IMR-90 (cell line): ENCODE measurements at regions not wholly inside any gene's neighbourhood (a gene's known extent, or its start where the extent isn't known, plus 50 kb on each side); places are given as distances from the start of the nearest gene placed in this dataset.
A peak's percentile ranks its signal among the peaks of the same experiment; 100 is the strongest.

Experiments used
- ATAC-seq: fragments of 200-7000 bp; cut with Tn5 transposase; 2 replicates; pipeline ENCODE4 v1.9.1; 2020; ENCODE audit warnings: low read depth, mild to moderate bottlenecking, moderate library complexity
- BruUV-seq: library from RNA; stranded (reverse); fragments of 400-500 nt; replicated peaks from 2 replicates; lab custom pipeline; 2021; lab: Mats Ljungman, UMichigan
- CTCF ChIA-PET: fragments of 300-600 bp; formaldehyde crosslinking; extraction: SDS; loops from one replicate; lab custom pipeline; 2021; ENCODE audit warnings: antibody characterized with exemption; lab: Yijun Ruan, JAX
- POLR2A ChIA-PET: fragments of 300-600 bp; sonication (Branson Sonifier 250); formaldehyde crosslinking; loops from one replicate; lab custom pipeline; 2022; ENCODE audit warnings: antibody characterized with exemption; ENCODE audit not compliant: unreplicated experiment; lab: Charles Lee
- DNase-seq: peaks from one replicate; pipeline ENCODE4 v3.0.0; 2013
- H2AFZ ChIP-seq: replicated peaks from 2 replicates; pipeline ENCODE3; 2013; ENCODE audit warnings: low read length, mild to moderate bottlenecking; ENCODE audit not compliant: poor library complexity
- H2AK5ac ChIP-seq: 2 replicates; pipeline ENCODE4 v1.6.1; 2013; ENCODE audit warnings: low read depth, low read length, inconsistent platforms
- H2AK9ac ChIP-seq: replicated peaks from 2 replicates; pipeline ENCODE3; 2013; ENCODE audit warnings: mild to moderate bottlenecking, low read depth, low read length, moderate library complexity; ENCODE audit not compliant: poor library complexity
- H2BK120ac ChIP-seq: 2 replicates; pipeline ENCODE4 v1.6.1; 2013; ENCODE audit warnings: low read depth, low read length, inconsistent platforms
- H2BK15ac ChIP-seq: 3 replicates; pipeline ENCODE4 v1.6.1; 2013; ENCODE audit warnings: low read depth, low read length, inconsistent platforms
- H2BK20ac ChIP-seq: 2 replicates; pipeline ENCODE4 v1.6.1; 2013; ENCODE audit warnings: low read depth, mild to moderate bottlenecking, inconsistent platforms, low read length, moderate library complexity
- H2BK5ac ChIP-seq: 2 replicates; pipeline ENCODE4 v1.6.1; 2013; ENCODE audit warnings: mild to moderate bottlenecking, low read depth, low read length, inconsistent platforms; ENCODE audit not compliant: poor library complexity, severe bottlenecking
- H3K14ac ChIP-seq: replicated peaks from 2 replicates; pipeline ENCODE4 v1.6.1; 2013; ENCODE audit warnings: low read depth, low read length, inconsistent platforms
- H3K18ac ChIP-seq: 2 replicates; pipeline ENCODE4 v1.6.1; 2013; ENCODE audit warnings: low read depth, low read length, control low read depth
- H3K23ac ChIP-seq: 2 replicates; pipeline ENCODE4 v1.6.1; 2013; ENCODE audit warnings: low read depth, low read length, inconsistent platforms
- H3K27ac ChIP-seq: 2 replicates; pipeline ENCODE4 v1.5.1; 2013; ENCODE audit warnings: mild to moderate bottlenecking, control low read depth, low read length; ENCODE audit not compliant: insufficient read depth
- H3K27me3 ChIP-seq: 2 replicates; pipeline ENCODE4 v1.6.1; 2013; ENCODE audit warnings: low read length; ENCODE audit not compliant: control insufficient read depth, insufficient read depth
- H3K36me3 ChIP-seq: 2 replicates; pipeline ENCODE4 v1.6.1; 2013; ENCODE audit warnings: low read length, mixed read lengths; ENCODE audit not compliant: control insufficient read depth, insufficient read depth
- H3K4ac ChIP-seq: 2 replicates; pipeline ENCODE4 v1.6.1; 2013; ENCODE audit warnings: low read depth, low read length, inconsistent platforms
- H3K4me1 ChIP-seq: 2 replicates; pipeline ENCODE4 v1.6.1; 2013; ENCODE audit warnings: low read length, mixed read lengths; ENCODE audit not compliant: control insufficient read depth, insufficient read depth
- H3K4me2 ChIP-seq: 2 replicates; pipeline ENCODE4 v1.6.1; 2013; ENCODE audit warnings: low read depth, mild to moderate bottlenecking, control low read depth, low read length, moderate library complexity
- H3K4me3 ChIP-seq: 2 replicates; pipeline ENCODE4 v1.5.1; 2013; ENCODE audit warnings: low read depth, mild to moderate bottlenecking, control low read depth, low read length, moderate library complexity; ENCODE audit not compliant: insufficient read depth
- H3K56ac ChIP-seq: 2 replicates; pipeline ENCODE4 v1.6.1; 2013; ENCODE audit warnings: low read length, inconsistent platforms; ENCODE audit not compliant: insufficient read depth; ENCODE audit errors: extremely low read depth
- H3K79me1 ChIP-seq, 2 experiments: 2 replicates each; pipeline ENCODE4 v1.6.1; 2013; ENCODE audit warnings: low read length in 2 of 2, inconsistent platforms in 1 of 2, low read depth in 1 of 2
- H3K9ac ChIP-seq: 2 replicates; pipeline ENCODE4 v1.6.1; 2013; ENCODE audit warnings: low read depth, low read length, control low read depth
- H3K9me1 ChIP-seq: 2 replicates; pipeline ENCODE4 v1.6.1; 2013; ENCODE audit warnings: low read length, inconsistent platforms; ENCODE audit not compliant: insufficient read depth
- H3K9me3 ChIP-seq: 2 replicates; pipeline ENCODE4 v1.6.1; 2013; ENCODE audit warnings: low read length; ENCODE audit not compliant: control insufficient read depth, insufficient read depth
- H4K20me1 ChIP-seq: 2 replicates; pipeline ENCODE4 v1.6.1; 2013; ENCODE audit warnings: low read length, inconsistent platforms; ENCODE audit not compliant: insufficient read depth
- H4K5ac ChIP-seq: 2 replicates; pipeline ENCODE4 v1.6.1; 2013; ENCODE audit warnings: mild to moderate bottlenecking, low read depth, low read length, control low read depth
- H4K8ac ChIP-seq, 2 experiments: 2 replicates each; pipeline ENCODE4 v1.6.1; 2013; ENCODE audit warnings: low read depth in 2 of 2, low read length in 2 of 2, control low read depth in 1 of 2, inconsistent platforms in 1 of 2
- H4K91ac ChIP-seq: 2 replicates; pipeline ENCODE4 v1.6.1; 2013; ENCODE audit warnings: low read depth, low read length, inconsistent platforms; ENCODE audit not compliant: insufficient read depth
- BHLHE40 ChIP-seq: fragments of 150-350 bp; IDR thresholded peaks from 2 replicates; pipeline ENCODE4 v1.6.1; 2016; ENCODE audit warnings: mild to moderate bottlenecking, low read depth, low read length
- CEBPB ChIP-seq: IDR thresholded peaks from 2 replicates; pipeline ENCODE4 v1.6.1; 2012; ENCODE audit warnings: low read depth, low read length, improper control_type of control experiment
- FOS ChIP-seq: fragments of 150-350 bp; IDR thresholded peaks from 2 replicates; pipeline ENCODE4 v1.6.1; 2016; ENCODE audit warnings: low read depth, low read length
- MAFK ChIP-seq: IDR thresholded peaks from 2 replicates; pipeline ENCODE4 v1.6.1; 2012; ENCODE audit warnings: low read depth, low read length, improper control_type of control experiment
- NFE2L2 ChIP-seq: fragments of 150-350 bp; IDR thresholded peaks from 2 replicates; pipeline ENCODE4 v1.6.1; 2016; ENCODE audit warnings: low read depth, mild to moderate bottlenecking, low read length
- RAD21 ChIP-seq: IDR thresholded peaks from 2 replicates; pipeline ENCODE4 v1.6.1; 2012; ENCODE audit warnings: low read length, improper control_type of control experiment
- RFX5 ChIP-seq: IDR thresholded peaks from 2 replicates; pipeline ENCODE4 v1.8.0; 2012; ENCODE audit warnings: low read depth, mild to moderate bottlenecking, low read length, moderate library complexity
- SMC3 ChIP-seq: fragments of 150-350 bp; IDR thresholded peaks from 2 replicates; pipeline ENCODE4 v1.6.1; 2016; ENCODE audit warnings: low read depth, mild to moderate bottlenecking, antibody characterized with exemption, low read length, moderate library complexity
- WGBS, 2 experiments: methylation state at CpG; one replicate each; pipeline versions ENCODE4 v1.1.5 to v1.1.7; 2013; ENCODE audit warnings: missing lambda C conversion rate in 2 of 2; ENCODE audit not compliant: insufficient read length in 1 of 2; ENCODE audit errors: extremely low coverage in 2 of 2; 5-methylcytosine and 5-hydroxymethylcytosine counted together
- dilution Hi-C: fragments of 300-500 bp; cut with HindIII; formaldehyde crosslinking; loops from one replicate; pipeline ENCODE4 v1.14.3; 2018; ENCODE audit warnings: low sequenced_read_pairs; ENCODE audit not compliant: unreplicated experiment
- in situ Hi-C: fragments of 300-500 bp; cut with MboI; formaldehyde crosslinking; loops from 3 replicates; pipeline ENCODE4 v1.14.3; 2019; ENCODE audit warnings: low sequenced_read_pairs, inconsistent platforms, mixed read lengths
- intact Hi-C: fragments of 100-400 bp; cut with micrococcal nuclease; formaldehyde crosslinking; loops from 2 replicates; pipeline ENCODE4 v1.10.0; 2022
- TF ChIP-seq, protein P1 (sequence below): conservative IDR thresholded peaks from 2 replicates; pipeline ENCODE4 v1.5.1; 2012; ENCODE audit warnings: mild to moderate bottlenecking, low read depth, low read length, improper control_type of control experiment
- TF ChIP-seq, protein P2 (sequence below): fragments of 150-350 bp; IDR thresholded peaks from 2 replicates; pipeline ENCODE4 v1.6.1; 2016; ENCODE audit warnings: low read depth, mild to moderate bottlenecking, low read length, moderate library complexity, borderline replicate concordance
- TF ChIP-seq, protein P3 (sequence below): fragments of 150-350 bp; IDR thresholded peaks from 2 replicates; pipeline ENCODE4 v1.6.1; 2017; ENCODE audit warnings: mild to moderate bottlenecking, antibody characterized with exemption, low read length, low read depth

DNA sequence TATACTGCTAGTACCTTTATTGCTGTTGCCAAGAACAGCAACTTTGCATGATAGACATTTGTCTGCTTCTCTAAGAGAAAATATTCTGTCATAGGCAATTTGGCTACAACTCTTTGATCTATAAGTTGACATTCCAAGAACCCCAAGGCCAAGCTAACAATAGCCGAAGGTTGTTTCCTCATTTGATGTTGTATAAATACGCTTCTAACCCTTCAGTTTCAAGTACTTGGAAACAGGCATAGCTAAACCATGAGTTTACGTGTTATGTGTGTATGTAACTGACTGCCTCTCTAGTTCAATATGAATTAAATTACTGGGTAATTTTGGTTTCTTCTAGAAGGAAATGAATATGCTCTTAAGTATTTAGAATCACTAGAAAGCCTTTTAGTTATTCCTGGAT is 1034.0 kb downstream of the TLE4 start:
- Histone ChIP-seq H2AFZ (no peak overlapping the region), H3K18ac (no peak overlapping the region), H3K56ac (no peak overlapping the region), H3K4ac (no peak overlapping the region), H2BK5ac (no peak overlapping the region), H3K14ac (no peak overlapping the region), H3K4me1 (no peaks in the 10 kb centered on the region), H4K20me1 (no peaks in the 10 kb centered on the region), H3K27ac (no peak overlapping the region), H4K5ac (no peak overlapping the region), H3K4me3 (no peak overlapping the region), H3K79me1 (no peaks in the 10 kb centered on the region), H3K9ac (no peak overlapping the region), H3K27me3 (no peaks in the 10 kb centered on the region), H4K8ac (no peak overlapping the region), H2BK15ac (no peak overlapping the region), H3K9me3 (no peaks in the 10 kb centered on the region), H2AK9ac (no peak overlapping the region), H3K23ac (no peak overlapping the region), H2BK120ac (no peak overlapping the region), H3K36me3 (no peaks in the 10 kb centered on the region), H2AK5ac (no peak overlapping the region), H3K9me1 (no peaks in the 10 kb centered on the region), H2BK20ac (no peak overlapping the region), H3K4me2 (no peak overlapping the region), H4K91ac (no peak overlapping the region)
- ATAC-seq = no peak
- intact Hi-C loops (loop anchor here (2.0 to 10.0 kb wide), 2 partner anchors 1081 to 1239 kb away; no protein-coding TSS in a partner anchor), dilution Hi-C loops (no loop called here), in situ Hi-C loops (no loop called here)
- no TSS peak for BruUV-seq
- WGBS, 2 experiments = no CpG with 5 or more reads among the region's 3 CpGs
- CTCF ChIA-PET = interaction anchor here (0.5 kb wide), 1 partner anchor 1288 kb away, joined by 5 read pairs; no protein-coding TSS in a partner anchor
- TF ChIP-seq RFX5 (no peak), MAFK (no peak), BHLHE40 (no peak), FOS (no peak), RAD21 (no peak), NFE2L2 (no peak), SMC3 (no peak), CEBPB (no peak)
- TF ChIP-seq, protein P1, sequence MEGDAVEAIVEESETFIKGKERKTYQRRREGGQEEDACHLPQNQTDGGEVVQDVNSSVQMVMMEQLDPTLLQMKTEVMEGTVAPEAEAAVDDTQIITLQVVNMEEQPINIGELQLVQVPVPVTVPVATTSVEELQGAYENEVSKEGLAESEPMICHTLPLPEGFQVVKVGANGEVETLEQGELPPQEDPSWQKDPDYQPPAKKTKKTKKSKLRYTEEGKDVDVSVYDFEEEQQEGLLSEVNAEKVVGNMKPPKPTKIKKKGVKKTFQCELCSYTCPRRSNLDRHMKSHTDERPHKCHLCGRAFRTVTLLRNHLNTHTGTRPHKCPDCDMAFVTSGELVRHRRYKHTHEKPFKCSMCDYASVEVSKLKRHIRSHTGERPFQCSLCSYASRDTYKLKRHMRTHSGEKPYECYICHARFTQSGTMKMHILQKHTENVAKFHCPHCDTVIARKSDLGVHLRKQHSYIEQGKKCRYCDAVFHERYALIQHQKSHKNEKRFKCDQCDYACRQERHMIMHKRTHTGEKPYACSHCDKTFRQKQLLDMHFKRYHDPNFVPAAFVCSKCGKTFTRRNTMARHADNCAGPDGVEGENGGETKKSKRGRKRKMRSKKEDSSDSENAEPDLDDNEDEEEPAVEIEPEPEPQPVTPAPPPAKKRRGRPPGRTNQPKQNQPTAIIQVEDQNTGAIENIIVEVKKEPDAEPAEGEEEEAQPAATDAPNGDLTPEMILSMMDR = no peak
- TF ChIP-seq, protein P2, sequence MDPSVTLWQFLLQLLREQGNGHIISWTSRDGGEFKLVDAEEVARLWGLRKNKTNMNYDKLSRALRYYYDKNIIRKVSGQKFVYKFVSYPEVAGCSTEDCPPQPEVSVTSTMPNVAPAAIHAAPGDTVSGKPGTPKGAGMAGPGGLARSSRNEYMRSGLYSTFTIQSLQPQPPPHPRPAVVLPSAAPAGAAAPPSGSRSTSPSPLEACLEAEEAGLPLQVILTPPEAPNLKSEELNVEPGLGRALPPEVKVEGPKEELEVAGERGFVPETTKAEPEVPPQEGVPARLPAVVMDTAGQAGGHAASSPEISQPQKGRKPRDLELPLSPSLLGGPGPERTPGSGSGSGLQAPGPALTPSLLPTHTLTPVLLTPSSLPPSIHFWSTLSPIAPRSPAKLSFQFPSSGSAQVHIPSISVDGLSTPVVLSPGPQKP = no peak
- TF ChIP-seq, protein P3, sequence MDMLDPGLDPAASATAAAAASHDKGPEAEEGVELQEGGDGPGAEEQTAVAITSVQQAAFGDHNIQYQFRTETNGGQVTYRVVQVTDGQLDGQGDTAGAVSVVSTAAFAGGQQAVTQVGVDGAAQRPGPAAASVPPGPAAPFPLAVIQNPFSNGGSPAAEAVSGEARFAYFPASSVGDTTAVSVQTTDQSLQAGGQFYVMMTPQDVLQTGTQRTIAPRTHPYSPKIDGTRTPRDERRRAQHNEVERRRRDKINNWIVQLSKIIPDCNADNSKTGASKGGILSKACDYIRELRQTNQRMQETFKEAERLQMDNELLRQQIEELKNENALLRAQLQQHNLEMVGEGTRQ = no peak
- POLR2A ChIA-PET = no interaction called here
- DNase-seq = peak; percentile 31
